ENCODE measurements at regions not wholly inside any gene's neighbourhood (a gene's known extent, or its start where the extent isn't known, plus 50 kb on each side); places are given as distances from the start of the nearest gene placed in this dataset.
"Not testable (repeated sequence)": the region's sequence is repeated elsewhere in the genome, so short reads cannot be mapped to it uniquely, and the experiment has no call there.

GRCh38 chr2:161044095-161044865 lies 115.9 kb upstream of the TANK start:
- DNase-seq (ENCODE audit: low spot score) (no peak), ATAC-seq (no peak)

DNA sequence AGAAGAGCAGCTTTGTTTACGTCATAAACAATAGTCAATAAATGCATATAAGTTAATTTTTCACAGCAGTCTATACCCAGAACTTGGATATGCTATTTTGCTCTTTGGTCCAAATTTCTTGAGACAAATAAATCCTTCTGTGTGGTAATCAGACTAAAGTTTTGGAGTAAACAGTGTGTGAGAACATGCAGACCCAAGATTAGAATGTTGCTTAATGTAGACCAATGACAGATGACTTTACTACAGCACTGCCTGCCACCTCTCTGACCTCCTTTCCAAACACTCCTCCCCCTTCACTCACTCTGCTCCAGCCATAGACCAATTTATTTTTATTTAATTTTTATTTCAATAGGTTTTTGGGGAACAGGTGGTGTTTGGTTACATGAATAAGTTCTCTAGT lies 115.3 kb upstream of the TANK start:
- ATAC-seq (peak; percentile 52), DNase-seq (ENCODE audit: low spot score) (no peak)

GRCh38 chr2:161045726-161046125 lies 114.5 kb upstream of the TANK start:
- DNase-seq (ENCODE audit: low spot score) = no peak

GRCh38 chr2:161046876-161047275 lies 113.4 kb upstream of the TANK start:
- ATAC-seq (no peak), DNase-seq (ENCODE audit: low spot score) (no peak)

More at GRCh38 chr2:161045726-161046125, 114.5 kb upstream of the TANK start:
- ATAC-seq = no peak

DNA sequence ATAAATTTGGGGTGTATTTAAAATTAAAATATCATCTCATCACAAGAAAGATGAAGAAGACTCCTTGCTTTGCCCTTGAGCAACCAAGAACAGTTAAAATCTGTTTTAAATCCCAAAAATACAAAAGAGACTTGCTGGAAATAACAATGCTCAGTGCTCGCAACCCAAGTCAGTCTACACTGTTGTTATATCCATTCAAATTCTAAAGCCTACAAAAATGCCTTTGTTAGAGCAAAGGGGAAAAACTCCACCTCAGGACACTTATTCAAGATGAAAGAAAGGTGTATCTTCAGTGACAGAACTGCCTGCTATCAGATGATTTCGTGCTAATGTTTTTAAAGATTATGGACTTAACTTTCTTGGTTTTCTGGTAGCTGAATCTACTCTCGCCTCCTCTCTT lies 111.9 kb upstream of the TANK start:
- DNase-seq (ENCODE audit: low spot score) (no peak), ATAC-seq (no peak)

- DNase-seq (ENCODE audit: low spot score) = no peak
- no peak for ATAC-seq
Measured at GRCh38 chr2:161049559-161049958, 110.7 kb upstream of the TANK start.

DNA sequence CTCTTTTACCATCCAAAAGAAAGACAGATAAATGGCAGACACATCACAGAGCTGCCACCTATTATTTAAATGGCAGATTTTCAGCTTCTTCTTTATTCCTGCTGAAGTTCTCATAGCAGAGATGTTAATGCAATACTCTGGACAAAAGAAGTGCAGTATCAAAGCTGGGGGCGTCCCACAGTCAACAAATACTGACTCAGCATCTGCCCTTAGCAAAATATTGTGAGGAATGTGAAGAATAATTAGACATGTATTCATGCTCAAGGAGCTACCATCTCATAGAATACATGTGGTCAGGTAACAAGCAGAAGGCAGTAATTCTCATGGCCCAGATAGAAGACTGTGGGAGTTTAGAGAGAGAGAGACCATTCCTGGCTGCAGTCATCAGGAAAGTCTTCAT lies 108.0 kb upstream of the TANK start:
- no peak for DNase-seq (ENCODE audit: low spot score)
- ATAC-seq = no peak

DNA sequence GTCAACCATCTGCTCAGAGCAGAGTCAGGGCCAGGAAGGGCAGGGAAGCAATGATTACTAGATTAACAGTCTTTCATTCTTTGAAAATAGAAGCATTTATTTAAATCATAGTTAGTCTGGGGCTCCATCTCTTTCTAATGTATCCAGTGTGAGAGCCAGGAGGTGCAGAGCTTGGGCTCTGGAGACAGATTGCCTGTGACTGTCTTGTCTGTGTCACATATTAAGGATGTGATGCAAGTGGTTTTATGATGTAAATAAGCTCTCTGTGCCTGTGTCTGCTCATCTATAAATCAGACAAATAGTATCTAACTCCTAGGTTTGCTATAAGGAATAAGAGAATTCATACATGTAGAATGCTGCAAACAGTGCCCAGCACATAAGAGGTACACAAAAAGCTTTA lies 104.9 kb upstream of the TANK start:
- ATAC-seq (no peak), DNase-seq (ENCODE audit: low spot score) (no peak)

DNA sequence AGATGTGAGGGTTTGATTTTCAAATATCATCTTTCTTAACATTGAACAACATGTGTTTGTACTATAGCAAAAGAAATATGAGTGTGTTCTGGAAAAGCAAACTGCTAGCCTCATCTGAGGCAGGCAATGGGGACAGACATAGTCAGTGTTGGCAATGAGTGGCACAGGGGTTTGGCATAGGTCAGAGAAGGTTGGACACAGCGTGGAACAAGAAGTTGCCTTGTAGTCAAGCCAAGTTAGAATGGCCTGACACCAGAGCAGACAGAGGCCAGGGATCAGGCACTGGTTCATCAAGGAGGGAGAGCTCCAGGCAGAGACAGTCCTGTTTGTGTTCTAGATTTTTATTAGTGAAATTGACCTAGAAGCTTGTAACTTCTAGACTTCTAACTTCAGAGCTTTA lies 100.8 kb upstream of the TANK start:
- ATAC-seq = no peak
- no peak for DNase-seq (ENCODE audit: low spot score)

- DNase-seq (ENCODE audit: low spot score) (no peak), ATAC-seq (no peak)
Measured at GRCh38 chr2:161061786-161062185, 98.4 kb upstream of the TANK start.

DNA sequence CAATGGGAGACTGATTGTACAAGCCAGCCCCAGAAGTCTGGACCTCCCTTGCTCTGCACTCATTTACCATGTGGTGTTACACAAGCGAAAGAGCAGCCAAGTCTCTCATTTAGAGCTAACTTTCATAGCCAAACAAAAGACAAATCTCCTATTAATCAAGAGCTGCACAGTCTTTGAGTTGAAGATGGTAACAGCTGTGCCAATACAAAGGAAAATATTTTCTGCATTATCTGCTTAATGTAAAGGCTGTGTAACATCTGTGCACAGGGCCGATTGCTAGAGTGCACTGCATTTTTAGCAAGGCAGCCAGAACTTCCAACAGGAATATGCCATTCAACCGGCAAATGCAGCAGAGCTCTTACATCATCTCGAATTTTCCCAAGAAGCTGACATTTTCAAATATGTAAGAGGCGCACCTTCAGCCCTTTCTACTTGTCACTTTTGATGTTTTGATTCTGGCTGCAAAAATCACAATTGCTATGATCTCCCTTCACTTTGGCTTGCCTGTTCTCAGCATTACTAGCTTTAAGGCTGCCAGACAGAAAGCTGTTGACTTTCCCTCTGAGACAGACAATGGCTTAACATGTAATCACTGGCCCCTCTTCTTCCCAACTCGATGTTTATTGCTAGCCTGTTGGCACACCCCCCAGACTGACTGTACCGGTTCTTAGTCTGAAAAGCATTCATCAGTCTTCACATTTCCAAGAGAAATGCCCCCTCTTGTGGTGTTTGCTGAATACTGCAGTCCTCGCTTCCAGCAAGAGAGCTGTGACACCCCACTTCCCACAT lies 96.9 kb upstream of the TANK start:
- DNase-seq (ENCODE audit: low spot score) (peak; percentile 60), ATAC-seq (peak; percentile 99)

DNA sequence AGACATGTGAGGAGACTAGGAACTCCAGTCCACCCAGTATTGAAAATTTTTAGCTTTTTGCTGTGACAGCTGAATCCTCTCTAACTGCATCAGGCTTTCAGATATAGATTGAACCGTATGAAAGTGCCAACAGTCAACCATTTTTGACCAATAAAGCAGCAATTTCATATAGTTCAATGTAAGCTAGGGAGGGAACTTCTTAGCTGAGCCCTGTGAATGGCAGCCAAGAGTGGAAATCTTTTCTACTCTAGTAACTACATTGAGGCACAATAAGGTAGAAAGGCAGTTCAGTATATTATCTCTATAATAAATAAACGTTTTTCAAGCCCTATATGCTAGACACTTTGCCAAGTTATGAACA lies 96.3 kb upstream of the TANK start:
- peak; percentile 38 for ATAC-seq
- DNase-seq (ENCODE audit: low spot score) = no peak

DNA sequence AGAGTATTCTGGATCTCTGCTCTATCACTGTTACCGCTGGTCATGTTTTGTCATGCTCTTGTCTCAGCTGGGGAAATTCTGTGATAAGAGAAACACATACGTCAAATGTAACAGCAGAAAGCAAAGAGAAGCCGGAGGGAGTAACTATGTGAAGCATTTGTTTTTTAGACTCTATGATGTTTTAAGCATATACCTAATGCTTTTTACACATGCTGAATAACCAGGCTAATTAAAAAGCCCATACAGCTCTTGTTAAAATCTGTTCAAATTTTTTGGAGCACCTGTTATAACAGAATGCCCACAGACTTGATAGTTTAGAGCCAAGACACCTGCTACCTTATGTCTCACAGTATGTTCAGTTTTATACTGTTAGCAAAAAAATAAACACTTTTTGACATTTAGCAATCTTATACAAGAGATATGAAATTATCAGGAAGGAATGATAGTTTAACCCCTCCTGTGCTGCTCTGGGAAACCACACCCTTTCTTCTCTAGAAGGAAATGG lies 92.3 kb upstream of the TANK start:
- DNase-seq (ENCODE audit: low spot score) = no peak
- no peak for ATAC-seq

- ATAC-seq = no peak
Measured at GRCh38 chr2:161068670-161069069, 91.6 kb upstream of the TANK start.

GRCh38 chr2:161070693-161071479 lies 89.3 kb upstream of the TANK start:
- no peak for DNase-seq (ENCODE audit: low spot score)

More at GRCh38 chr2:161068670-161069069, 91.6 kb upstream of the TANK start:
- DNase-seq (ENCODE audit: low spot score) = no peak

DNA sequence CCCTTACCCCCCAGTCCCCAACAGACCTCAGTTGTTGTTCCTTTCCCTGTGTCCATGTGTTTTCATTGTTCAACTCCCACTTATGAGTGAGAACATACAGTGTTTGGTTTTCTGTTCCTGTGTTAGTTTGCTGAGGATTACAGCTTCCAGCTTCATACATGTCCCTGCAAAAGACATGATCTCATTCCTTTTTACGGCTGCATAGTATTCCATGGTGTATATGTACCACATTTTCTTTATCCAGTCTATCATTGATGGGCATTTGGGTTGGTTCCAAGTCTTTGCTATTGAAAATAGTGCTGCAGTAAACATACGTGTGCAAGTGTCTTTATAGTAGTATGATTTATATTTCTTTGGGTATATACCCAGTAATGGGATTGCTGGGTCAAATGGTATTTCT lies 87.8 kb upstream of the TANK start:
- DNase-seq (ENCODE audit: low spot score); ATAC-seq: not testable (repeated sequence)

More at GRCh38 chr2:161070693-161071479, 89.3 kb upstream of the TANK start:
- ATAC-seq = no peak

GRCh38 chr2:161075701-161076100 lies 84.5 kb upstream of the TANK start:
- no peak for DNase-seq (ENCODE audit: low spot score)
- no peak for ATAC-seq

- no peak for ATAC-seq
Measured at GRCh38 chr2:161076936-161077335, 83.3 kb upstream of the TANK start.

GRCh38 chr2:161077367-161078210 lies 82.6 kb upstream of the TANK start:
- no peak for DNase-seq (ENCODE audit: low spot score)
- peak; percentile 68 for ATAC-seq

More at GRCh38 chr2:161076936-161077335, 83.3 kb upstream of the TANK start:
- no peak for DNase-seq (ENCODE audit: low spot score)

- DNase-seq (ENCODE audit: low spot score) (no peak), ATAC-seq (no peak)
Measured at GRCh38 chr2:161078211-161078539, 82.1 kb upstream of the TANK start.
